CD4-positive, CD25-positive, alpha-beta regulatory T cell (primary cell): ENCODE measurements at regions not wholly inside any gene's neighbourhood (a gene's known extent, or its start where the extent isn't known, plus 50 kb on each side); places are given as distances from the start of the nearest gene placed in this dataset.

ENCODE experiments used
- ATAC-seq, 2 donors: fragments of 150-1000 bp; cut with Tn5 transposase; one replicate each; pipeline ENCODE4 v1.10.0; 2021; ENCODE audit warnings: low read depth in 2 of 2, moderate number of reproducible peaks in 2 of 2, moderate library complexity in 1 of 2
- DNase-seq, 3 donors: peaks; one replicate each; pipeline versions ENCODE4 v3.0.0 to v3.0.0-alpha.2; 2012 to 2022; ENCODE audit warnings: mixed read lengths in 1 of 3
- H3K27ac ChIP-seq: one replicate; pipeline ENCODE4 v1.7.0; 2013; ENCODE audit warnings: mild to moderate bottlenecking, low read length; ENCODE audit not compliant: insufficient read depth, poor library complexity, severe bottlenecking
- H3K27me3 ChIP-seq: one replicate; pipeline ENCODE4 v1.7.0; 2013; ENCODE audit warnings: low read length; ENCODE audit not compliant: control insufficient read depth, insufficient read depth
- H3K36me3 ChIP-seq: one replicate; pipeline ENCODE4 v1.7.0; 2013; ENCODE audit warnings: mild to moderate bottlenecking, low read length, moderate library complexity; ENCODE audit not compliant: control insufficient read depth, insufficient read depth
- H3K4me1 ChIP-seq: 2 replicates; pipeline ENCODE4 v1.7.0; 2013; ENCODE audit warnings: mild to moderate bottlenecking, low read length; ENCODE audit not compliant: insufficient read depth, control insufficient read depth, poor library complexity, severe bottlenecking
- H3K4me3 ChIP-seq: one replicate; pipeline ENCODE4 v1.7.0; 2013; ENCODE audit warnings: low read depth, mild to moderate bottlenecking, low read length, moderate library complexity
- H3K9me3 ChIP-seq, 2 experiments: 1 replicate in 1 of 2; 2 replicates in 1 of 2; pipeline ENCODE4 v1.7.0; 2013; ENCODE audit warnings: low read length in 2 of 2, mild to moderate bottlenecking in 1 of 2, moderate library complexity in 1 of 2; ENCODE audit not compliant: control insufficient read depth in 2 of 2
- H3K27ac Mint-ChIP-seq, 3 donors: one replicate each; pipeline ENCODE4 v1.8.0; 2020 to 2022; ENCODE audit warnings: mild to moderate bottlenecking in 3 of 3, mixed read lengths in 3 of 3, moderate library complexity in 2 of 3
- H3K27me3 Mint-ChIP-seq: one replicate; pipeline ENCODE4 v1.8.0; 2022; ENCODE audit warnings: mild to moderate bottlenecking, mixed read lengths
- H3K36me3 Mint-ChIP-seq: one replicate; pipeline ENCODE4 v1.8.0; 2020; ENCODE audit warnings: mixed read lengths
- H3K4me1 Mint-ChIP-seq, 4 donors: one replicate each; pipeline ENCODE4 v1.8.0; 2020 to 2022; ENCODE audit warnings: mixed read lengths in 4 of 4, mild to moderate bottlenecking in 1 of 4
- H3K4me3 Mint-ChIP-seq, 4 donors: one replicate each; pipeline ENCODE4 v1.8.0; 2020 to 2022; ENCODE audit warnings: mild to moderate bottlenecking in 4 of 4, mixed read lengths in 4 of 4, moderate library complexity in 3 of 4
- H3K9me3 Mint-ChIP-seq, 7 donors: one replicate each; pipeline ENCODE4 v1.8.0; 2020 to 2022; ENCODE audit warnings: mixed read lengths in 7 of 7, mild to moderate bottlenecking in 3 of 7, moderate library complexity in 2 of 7

- H3K36me3 ChIP-seq = no peaks in the 10 kb centered on the region
- peaks cover 5% of the 10 kb centered on the region for H3K27me3 ChIP-seq
- ATAC-seq (no peak), DNase-seq (no peak)
- H3K27ac ChIP-seq = no peak overlapping the region
- Mint-ChIP-seq H3K27me3 (peaks cover 12% of the 10 kb centered on the region), H3K4me3 (no peak overlapping the region), H3K36me3 (no peaks in the 10 kb centered on the region), H3K9me3 (peaks cover 0 to 1% (median 0%) of the 10 kb centered on the region in 7 donors), H3K27ac (no peak overlapping the region), H3K4me1 (no peaks in the 10 kb centered on the region)
- H3K4me3 ChIP-seq = no peak overlapping the region
- no peaks in the 10 kb centered on the region for H3K9me3 ChIP-seq
- no peaks in the 10 kb centered on the region for H3K4me1 ChIP-seq
These were observed 52.2 kb upstream of the B3GAT1 start for GRCh38 chr11:134464196-134464595.

GRCh38 chr11:134463716-134464115, 51.7 kb upstream of the B3GAT1 start:
- H3K27ac ChIP-seq = no peak overlapping the region
- no peak overlapping the region for H3K4me3 ChIP-seq
- no peaks in the 10 kb centered on the region for H3K4me1 Mint-ChIP-seq
- ATAC-seq = no peak
- no peaks in the 10 kb centered on the region for H3K4me1 ChIP-seq
- H3K27ac Mint-ChIP-seq = no peak overlapping the region
- H3K9me3 Mint-ChIP-seq = peaks cover 0 to 2% (median 1%) of the 10 kb centered on the region in 7 donors
- no peaks in the 10 kb centered on the region for H3K36me3 ChIP-seq
- DNase-seq = no peak
- peaks cover 5% of the 10 kb centered on the region for H3K27me3 ChIP-seq
- H3K4me3 Mint-ChIP-seq = no peak overlapping the region
- H3K9me3 ChIP-seq = no peaks in the 10 kb centered on the region
- peaks cover 12% of the 10 kb centered on the region for H3K27me3 Mint-ChIP-seq
- H3K36me3 Mint-ChIP-seq = no peaks in the 10 kb centered on the region
